22Rv1 (cell line): ENCODE measurements at regions not wholly inside any gene's neighbourhood (a gene's known extent, or its start where the extent isn't known, plus 50 kb on each side); places are given as distances from the start of the nearest gene placed in this dataset.

Source experiments
- ZFX ChIP-seq: fragments of 450-650 bp; IDR thresholded peaks from 2 replicates; pipeline ENCODE4 v1.6.1; 2017; ENCODE audit warnings: antibody characterized with exemption, borderline replicate concordance
- TF ChIP-seq, protein P1 (sequence below): fragments of 450-650 bp; IDR thresholded peaks from 2 replicates; pipeline ENCODE4 v1.5.1; 2017; ENCODE audit warnings: mild to moderate bottlenecking

DNA sequence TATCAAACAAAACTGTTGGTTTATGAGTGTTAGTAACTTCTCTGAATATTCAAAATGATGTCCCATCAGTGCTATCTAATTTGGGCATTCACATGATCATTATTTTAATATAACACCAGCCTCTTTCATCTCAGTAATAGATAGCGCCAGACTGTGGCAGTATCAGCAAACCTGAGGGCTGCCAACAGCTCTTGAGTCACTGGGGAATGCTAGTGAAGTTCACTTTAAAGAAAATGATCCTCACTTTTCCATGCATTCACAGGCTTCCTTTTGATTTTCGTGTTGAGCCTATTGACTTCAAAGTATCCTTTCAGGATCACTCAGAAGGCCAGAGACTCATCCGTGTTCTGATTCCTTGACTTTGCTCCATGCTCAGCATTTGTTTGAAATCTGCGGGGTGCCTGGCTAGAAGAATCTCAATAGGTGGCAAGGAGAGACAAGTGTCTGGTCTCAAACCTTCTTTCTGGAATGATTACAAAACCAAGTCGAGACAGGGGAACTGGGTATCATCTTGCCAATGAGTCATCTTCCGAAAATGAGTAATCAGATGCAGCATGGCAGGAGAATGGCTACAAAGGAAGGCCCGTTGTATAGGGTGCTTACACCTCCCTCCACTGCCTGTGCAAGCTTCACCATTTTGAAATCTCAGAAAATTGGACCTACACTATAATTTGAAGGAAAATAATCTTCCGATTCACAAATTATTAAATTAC lies 509.1 kb downstream of the RASEF start:
- TF ChIP-seq, protein P1, sequence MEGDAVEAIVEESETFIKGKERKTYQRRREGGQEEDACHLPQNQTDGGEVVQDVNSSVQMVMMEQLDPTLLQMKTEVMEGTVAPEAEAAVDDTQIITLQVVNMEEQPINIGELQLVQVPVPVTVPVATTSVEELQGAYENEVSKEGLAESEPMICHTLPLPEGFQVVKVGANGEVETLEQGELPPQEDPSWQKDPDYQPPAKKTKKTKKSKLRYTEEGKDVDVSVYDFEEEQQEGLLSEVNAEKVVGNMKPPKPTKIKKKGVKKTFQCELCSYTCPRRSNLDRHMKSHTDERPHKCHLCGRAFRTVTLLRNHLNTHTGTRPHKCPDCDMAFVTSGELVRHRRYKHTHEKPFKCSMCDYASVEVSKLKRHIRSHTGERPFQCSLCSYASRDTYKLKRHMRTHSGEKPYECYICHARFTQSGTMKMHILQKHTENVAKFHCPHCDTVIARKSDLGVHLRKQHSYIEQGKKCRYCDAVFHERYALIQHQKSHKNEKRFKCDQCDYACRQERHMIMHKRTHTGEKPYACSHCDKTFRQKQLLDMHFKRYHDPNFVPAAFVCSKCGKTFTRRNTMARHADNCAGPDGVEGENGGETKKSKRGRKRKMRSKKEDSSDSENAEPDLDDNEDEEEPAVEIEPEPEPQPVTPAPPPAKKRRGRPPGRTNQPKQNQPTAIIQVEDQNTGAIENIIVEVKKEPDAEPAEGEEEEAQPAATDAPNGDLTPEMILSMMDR: no peak
- no peak for TF ChIP-seq ZFX
